GM10248 (cell line): ENCODE measurements at regions not wholly inside any gene's neighbourhood (a gene's known extent, or its start where the extent isn't known, plus 50 kb on each side); places are given as distances from the start of the nearest gene placed in this dataset.

Experiments
- CTCF ChIA-PET: fragments of 300-600 bp; sonication (Branson Sonifier 250); formaldehyde crosslinking; extraction: SDS; loops from one replicate; lab custom pipeline; 2021; ENCODE audit warnings: antibody characterized with exemption; lab: Yijun Ruan, JAX
- POLR2A ChIA-PET: fragments of 350-650 bp; sonication (Branson Sonifier 250); formaldehyde crosslinking; extraction: SDS; loops from one replicate; lab custom pipeline; 2020; ENCODE audit warnings: antibody characterized with exemption; lab: Yijun Ruan, JAX
- DNase-seq: peaks from one replicate; pipeline ENCODE4 v3.0.0; 2012; ENCODE audit errors: extremely low spot score
- CTCF ChIP-seq: IDR thresholded peaks from 2 replicates; pipeline ENCODE4 v1.5.1; 2012; ENCODE audit warnings: mild to moderate bottlenecking, low read depth; ENCODE audit errors: extremely low read depth, missing control alignments, control extremely low read depth

GRCh38 chr2:78861546-78861945, 164.0 kb upstream of the REG3G start:
- ChIA-PET CTCF (interaction anchor here (1.1 to 1.9 kb wide), 6 partner anchors 9 to 1908 kb away, joined by 3 to 7 read pairs (median 4); no protein-coding TSS in a partner anchor), POLR2A (no interaction called here)
- peak; percentile 13 for DNase-seq
- peak; percentile 26 for TF ChIP-seq CTCF

GRCh38 chr2:78864205-78864604, 161.3 kb upstream of the REG3G start:
- TF ChIP-seq CTCF, result no peak
- CTCF ChIA-PET, result no interaction called here
- POLR2A ChIA-PET, result no interaction called here

GRCh38 chr2:78865667-78866066, 159.8 kb upstream of the REG3G start:
- no peak for DNase-seq
- ChIA-PET CTCF (interaction anchor here (1.2 kb wide), 1 partner anchor 9 kb away, joined by 3 read pairs; no protein-coding TSS in a partner anchor), POLR2A (no interaction called here)
- no peak for TF ChIP-seq CTCF

More at GRCh38 chr2:78864205-78864604, 161.3 kb upstream of the REG3G start:
- DNase-seq, result no peak

GRCh38 chr2:78870343-78870967, 155.0 kb upstream of the REG3G start:
- CTCF ChIA-PET, result interaction anchor here (0.9 to 2.0 kb wide), 4 partner anchors 8 to 46 kb away, joined by 3 to 5 read pairs (median 4); no protein-coding TSS in a partner anchor
- DNase-seq, result no peak
- POLR2A ChIA-PET, result no interaction called here
- no peak for TF ChIP-seq CTCF

GRCh38 chr2:78873526-78873925, 152.0 kb upstream of the REG3G start:
- no peak for TF ChIP-seq CTCF
- POLR2A ChIA-PET, result no interaction called here

GRCh38 chr2:78876316-78876688, 149.2 kb upstream of the REG3G start:
- no peak for DNase-seq
- TF ChIP-seq CTCF, result no peak
- CTCF ChIA-PET, result interaction anchor here (1.2 kb wide), 1 partner anchor 19 kb away, joined by 3 read pairs; no protein-coding TSS in a partner anchor
- POLR2A ChIA-PET, result no interaction called here

More at GRCh38 chr2:78873526-78873925, 152.0 kb upstream of the REG3G start:
- CTCF ChIA-PET, result no interaction called here
- DNase-seq, result no peak
